Adrenal gland (tissue), 9 donors: ENCODE measurements at regions not wholly inside any gene's neighbourhood (a gene's known extent, or its start where the extent isn't known, plus 50 kb on each side); places are given as distances from the start of the nearest gene placed in this dataset.

ENCODE experiments used
- DNase-seq, 7 donors: peaks; one replicate each; pipeline ENCODE4 v3.0.0-alpha.2; 2019 to 2020
- H3K27ac ChIP-seq, 5 donors: fragments of 200-600 bp; sonication (generic) in 4 of 5; 1 replicate in 3 of 5; 2 replicates in 2 of 5; pipeline versions ENCODE4 v1.5.1 to v1.8.0; 2016 to 2020; ENCODE audit warnings: mild to moderate bottlenecking in 1 of 5
- H3K27me3 ChIP-seq: fragments of 200-600 bp; 2 replicates; pipeline ENCODE4 v1.8.0; 2021
- H3K36me3 ChIP-seq, 2 donors: fragments of 200-600 bp; replicated peaks in 1 of 2; 1 replicate in 1 of 2; 2 replicates in 1 of 2; pipeline versions ENCODE4 v1.5.1 to v1.8.0; 2018 to 2022
- H3K4me1 ChIP-seq, 2 donors: fragments of 200-600 bp; replicated peaks in 1 of 2; 1 replicate in 1 of 2; 2 replicates in 1 of 2; pipeline versions ENCODE4 v1.5.1 to v1.8.0; 2018 to 2021
- H3K4me3 ChIP-seq, 4 donors: fragments of 200-600 bp; sonication (generic) in 3 of 4; one replicate each; pipeline ENCODE4 v1.5.1; 2016 to 2018
- H3K9me3 ChIP-seq, 3 donors: fragments of 200-600 bp; sonication (generic) in 1 of 3; replicated peaks in 1 of 3; 1 replicate in 2 of 3; 2 replicates in 1 of 3; pipeline versions ENCODE4 v1.5.1 to v1.8.0; 2016 to 2021
- CTCF ChIP-seq, 6 experiments: fragments of 450-650 bp in 4 of 6; fragments of 200-600 bp in 2 of 6; sonication (generic) in 1 of 6; IDR thresholded peaks; 1 replicate in 5 of 6; 2 replicates in 1 of 6; pipeline versions ENCODE4 v1.5.1 to v1.8.0; 2016 to 2021; ENCODE audit warnings: antibody characterized with exemption in 6 of 6, mild to moderate bottlenecking in 2 of 6, moderate library complexity in 1 of 6
- POLR2A ChIP-seq, 2 donors: fragments of 450-650 bp; IDR thresholded peaks; one replicate each; pipeline ENCODE4 v1.6.1; 2017; ENCODE audit warnings: antibody characterized with exemption in 2 of 2, mild to moderate bottlenecking in 2 of 2, moderate library complexity in 1 of 2
- WGBS, 4 donors: extraction: QIAGEN DNeasy Blood & Tissue Kit in 2 of 4; methylation state at CpG; one replicate each; pipeline versions ENCODE4 v1.1.5 to v1.1.7; 2013 to 2017; 5-methylcytosine and 5-hydroxymethylcytosine counted together
- intact Hi-C, 2 donors: fragments of 100-400 bp; cut with DNase I; formaldehyde crosslinking; loops; one replicate each; pipeline versions ENCODE4 v1.14.1 to v1.15.0; 2022 to 2023
- donor health status: healthy with polysubstance abuse.
- donor health status: Bipolar disorder and iron deficiency.
- donor health status: DM: yes; HTN: yes; CAD: no.
- donor health status: DM: no; HTN: no; CAD: no.
- donor health status: DM: no; HTN: no; CAD: no.

GRCh38 chr11:98183034-98183433 lies 837.7 kb upstream of the CNTN5 start:
- TF ChIP-seq POLR2A (IDR thresholded peaks at IDR 0.05) (no peak), CTCF (IDR thresholded peaks at IDR 0.05) (no peak)
- Histone ChIP-seq H3K4me1 (no peaks in the 10 kb centered on the region), H3K27me3 (no peaks in the 10 kb centered on the region), H3K36me3 (no peaks in the 10 kb centered on the region), H3K4me3 (no peak overlapping the region), H3K9me3 (no peaks in the 10 kb centered on the region), H3K27ac (no peak overlapping the region)
- DNase-seq: no peak
- intact Hi-C loops: no loop called here
- WGBS, 4 donors: 53 to 71% (median 66%) methylated on average over 1 of the region's 1 CpG

GRCh38 chr11:98185245-98185644 lies 835.5 kb upstream of the CNTN5 start:
- Histone ChIP-seq H3K9me3 (no peaks in the 10 kb centered on the region), H3K27ac (no peak overlapping the region), H3K27me3 (no peaks in the 10 kb centered on the region), H3K36me3 (no peaks in the 10 kb centered on the region), H3K4me3 (no peak overlapping the region), H3K4me1 (no peaks in the 10 kb centered on the region)
- no peak for TF ChIP-seq POLR2A (IDR thresholded peaks at IDR 0.05)
- no peak for TF ChIP-seq CTCF (IDR thresholded peaks at IDR 0.05)
- 90 to 100% (median 93%) methylated on average over 2 to 16 of the region's 16 CpGs for WGBS, 4 donors
- intact Hi-C loops: no loop called here
- no peak for DNase-seq

- H3K27me3 ChIP-seq: no peaks in the 10 kb centered on the region
- no peaks in the 10 kb centered on the region for H3K36me3 ChIP-seq
- DNase-seq: no peak
- no peak overlapping the region for H3K27ac ChIP-seq
- no peaks in the 10 kb centered on the region for H3K9me3 ChIP-seq
- H3K4me1 ChIP-seq: no peaks in the 10 kb centered on the region
- intact Hi-C loops: no loop called here
- H3K4me3 ChIP-seq: no peak overlapping the region
- WGBS, 4 donors: 79 to 83% (median 82%) methylated on average over 7 of the region's 7 CpGs
- TF ChIP-seq CTCF (IDR thresholded peaks at IDR 0.05) (no peak), POLR2A (IDR thresholded peaks at IDR 0.05) (no peak)
These were observed 826.1 kb upstream of the CNTN5 start for GRCh38 chr11:98194611-98195010.

DNA sequence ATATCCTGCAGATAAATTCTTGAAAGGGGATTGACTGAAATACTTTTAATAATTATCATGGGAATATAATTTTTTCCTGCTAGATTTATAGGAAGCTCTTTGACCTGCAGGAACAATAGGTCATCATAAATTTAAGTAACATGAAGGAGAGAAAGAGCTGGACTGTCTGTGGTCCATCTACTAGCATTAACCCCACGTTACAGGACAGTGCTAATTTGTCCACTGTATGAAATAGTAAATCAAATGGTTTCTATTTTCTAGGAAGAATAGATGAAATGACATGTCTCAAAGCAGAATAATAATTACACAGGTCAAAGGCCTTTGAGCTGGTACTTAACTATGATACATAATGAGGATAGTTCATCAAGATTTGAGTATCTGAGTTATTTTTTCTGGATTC lies 825.4 kb upstream of the CNTN5 start:
- Histone ChIP-seq H3K27me3 (no peaks in the 10 kb centered on the region), H3K27ac (no peak overlapping the region), H3K9me3 (no peaks in the 10 kb centered on the region), H3K4me3 (no peak overlapping the region), H3K36me3 (no peaks in the 10 kb centered on the region), H3K4me1 (no peaks in the 10 kb centered on the region)
- WGBS, 4 donors: 56 to 79% (median 66%) methylated on average over 1 of the region's 1 CpG
- intact Hi-C loops: no loop called here
- DNase-seq: no peak
- TF ChIP-seq CTCF (IDR thresholded peaks at IDR 0.05) (no peak), POLR2A (IDR thresholded peaks at IDR 0.05) (no peak)
